ENCODE measurements at regions not wholly inside any gene's neighbourhood (a gene's known extent, or its start where the extent isn't known, plus 50 kb on each side); places are given as distances from the start of the nearest gene placed in this dataset.

DNA sequence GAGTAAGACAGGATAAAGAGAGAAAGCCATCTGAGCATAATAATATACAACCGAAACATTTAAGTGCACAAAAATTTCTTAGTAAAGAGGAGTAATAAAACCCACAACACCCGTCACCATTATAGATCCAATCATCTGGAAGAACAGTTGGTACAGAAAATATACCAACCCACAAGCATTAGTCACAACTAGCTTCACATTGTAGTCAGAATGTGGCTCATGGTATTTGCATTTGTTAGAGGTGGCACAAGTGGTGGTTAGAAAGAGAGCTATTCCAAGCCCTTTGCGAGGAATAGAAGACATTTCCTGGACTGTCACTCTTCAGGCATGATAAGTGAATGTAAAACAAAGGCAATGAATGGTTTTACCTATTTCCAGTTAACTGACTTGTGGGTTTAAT lies 677.5 kb upstream of the ST8SIA4 start:
- DNase-seq (ENCODE audit: low read depth, low spot score): peak; percentile 60
- in situ Hi-C loops (cut with HindIII; ENCODE audit: low sequenced_read_pairs): no loop called here
- TF ChIP-seq, protein P1, sequence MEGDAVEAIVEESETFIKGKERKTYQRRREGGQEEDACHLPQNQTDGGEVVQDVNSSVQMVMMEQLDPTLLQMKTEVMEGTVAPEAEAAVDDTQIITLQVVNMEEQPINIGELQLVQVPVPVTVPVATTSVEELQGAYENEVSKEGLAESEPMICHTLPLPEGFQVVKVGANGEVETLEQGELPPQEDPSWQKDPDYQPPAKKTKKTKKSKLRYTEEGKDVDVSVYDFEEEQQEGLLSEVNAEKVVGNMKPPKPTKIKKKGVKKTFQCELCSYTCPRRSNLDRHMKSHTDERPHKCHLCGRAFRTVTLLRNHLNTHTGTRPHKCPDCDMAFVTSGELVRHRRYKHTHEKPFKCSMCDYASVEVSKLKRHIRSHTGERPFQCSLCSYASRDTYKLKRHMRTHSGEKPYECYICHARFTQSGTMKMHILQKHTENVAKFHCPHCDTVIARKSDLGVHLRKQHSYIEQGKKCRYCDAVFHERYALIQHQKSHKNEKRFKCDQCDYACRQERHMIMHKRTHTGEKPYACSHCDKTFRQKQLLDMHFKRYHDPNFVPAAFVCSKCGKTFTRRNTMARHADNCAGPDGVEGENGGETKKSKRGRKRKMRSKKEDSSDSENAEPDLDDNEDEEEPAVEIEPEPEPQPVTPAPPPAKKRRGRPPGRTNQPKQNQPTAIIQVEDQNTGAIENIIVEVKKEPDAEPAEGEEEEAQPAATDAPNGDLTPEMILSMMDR (IDR thresholded peaks at IDR 0.05; ENCODE audit: low read depth, low read length): no peak
- H3K4me3 ChIP-seq (ENCODE audit: low read depth, low read length): no peak overlapping the region

DNA sequence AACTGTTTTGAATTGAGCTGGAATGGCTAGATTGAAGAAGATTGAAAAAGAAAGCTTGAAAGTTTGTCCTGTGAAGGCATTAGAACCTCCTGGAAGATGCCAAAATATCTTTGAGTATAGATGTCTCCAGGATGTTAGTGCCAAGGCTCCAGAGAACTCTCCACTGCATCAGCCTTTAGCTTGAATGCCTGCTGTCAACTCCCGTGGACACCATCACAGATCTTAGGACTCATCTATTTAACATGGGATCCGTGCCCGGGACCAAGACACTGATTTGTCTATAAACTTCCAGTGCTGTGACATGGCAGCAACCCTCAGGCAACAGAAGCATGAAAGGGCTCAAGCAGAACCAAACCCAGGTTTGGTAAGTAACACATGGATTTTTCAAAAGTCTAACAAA lies 670.9 kb upstream of the ST8SIA4 start:
- no peak for DNase-seq (ENCODE audit: low read depth, low spot score)
- in situ Hi-C loops (cut with HindIII; ENCODE audit: low sequenced_read_pairs): no loop called here
- no peak overlapping the region for H3K4me3 ChIP-seq (ENCODE audit: low read depth, low read length)
- TF ChIP-seq, protein P1 (IDR thresholded peaks at IDR 0.05; ENCODE audit: low read depth, low read length): no peak

DNA sequence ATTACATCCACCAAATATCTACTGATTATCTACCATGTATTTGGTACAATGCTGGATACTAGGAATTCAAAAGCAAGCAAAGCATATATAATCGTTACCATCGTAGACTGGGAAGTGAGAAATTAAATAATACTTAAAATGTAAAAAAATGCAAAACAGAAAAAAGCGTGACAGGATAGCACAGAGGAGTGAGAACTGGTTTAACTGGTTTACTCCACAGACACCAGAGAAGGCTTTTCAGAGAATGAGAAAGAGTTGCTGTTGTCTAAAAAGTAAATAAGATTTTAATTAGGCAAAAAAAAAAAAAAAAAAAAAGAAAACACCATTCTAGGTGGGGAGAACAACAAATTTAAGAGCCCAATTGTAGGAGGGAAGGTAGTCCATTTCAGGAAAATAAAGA lies 657.9 kb upstream of the ST8SIA4 start:
- no peak for DNase-seq (ENCODE audit: low read depth, low spot score)
- H3K4me3 ChIP-seq (ENCODE audit: low read depth, low read length): no peak overlapping the region
- in situ Hi-C loops (cut with HindIII; ENCODE audit: low sequenced_read_pairs): no loop called here
- TF ChIP-seq, protein P1 (IDR thresholded peaks at IDR 0.05; ENCODE audit: low read depth, low read length): no peak

- in situ Hi-C loops (cut with HindIII; ENCODE audit: low sequenced_read_pairs): no loop called here
- no peak overlapping the region for H3K4me3 ChIP-seq (ENCODE audit: low read depth, low read length)
- TF ChIP-seq, protein P1 (IDR thresholded peaks at IDR 0.05; ENCODE audit: low read depth, low read length): no peak
- peak; percentile 15 for DNase-seq (ENCODE audit: low read depth, low spot score)
These were observed 640.7 kb upstream of the ST8SIA4 start for GRCh38 chr5:101543780-101544179.

DNA sequence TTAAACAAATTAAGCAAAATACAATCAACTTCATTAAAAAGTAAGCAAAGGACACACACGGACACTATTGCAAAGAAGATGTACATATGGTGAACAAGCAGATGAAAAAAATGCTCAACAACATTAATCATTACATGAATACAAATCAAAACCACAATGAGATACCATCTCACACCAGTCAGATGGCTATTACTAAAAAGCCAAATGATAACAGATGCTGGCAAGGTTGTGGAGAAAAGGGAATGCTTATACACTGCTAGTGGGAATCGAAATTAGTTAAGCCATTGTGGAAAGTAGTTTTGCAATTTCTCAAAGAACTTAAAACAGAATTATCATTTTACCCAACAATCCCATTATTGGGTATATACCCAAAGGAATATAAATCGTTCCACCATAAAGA lies 636.2 kb upstream of the ST8SIA4 start:
- DNase-seq (ENCODE audit: low read depth, low spot score): no peak
- TF ChIP-seq, protein P1 (IDR thresholded peaks at IDR 0.05; ENCODE audit: low read depth, low read length): no peak
- in situ Hi-C loops (cut with HindIII; ENCODE audit: low sequenced_read_pairs): no loop called here
- no peak overlapping the region for H3K4me3 ChIP-seq (ENCODE audit: low read depth, low read length)

- TF ChIP-seq, protein P1 (IDR thresholded peaks at IDR 0.05; ENCODE audit: low read depth, low read length): no peak
- in situ Hi-C loops (cut with HindIII; ENCODE audit: low sequenced_read_pairs): no loop called here
- no peak for DNase-seq (ENCODE audit: low read depth, low spot score)
- H3K4me3 ChIP-seq (ENCODE audit: low read depth, low read length): no peak overlapping the region
These were observed 632.5 kb upstream of the ST8SIA4 start for GRCh38 chr5:101535626-101536025.

Measured in astrocyte of the spinal cord (primary cell).